Liver (tissue), 8 donors: ENCODE measurements at regions not wholly inside any gene's neighbourhood (a gene's known extent, or its start where the extent isn't known, plus 50 kb on each side); places are given as distances from the start of the nearest gene placed in this dataset.
"Not testable (repeated sequence)": the region's sequence is repeated elsewhere in the genome, so short reads cannot be mapped to it uniquely, and the experiment has no call there.

Experiments used
- DNase-seq: peaks from one replicate; pipeline ENCODE4 v3.0.0-alpha.2; 2017; ENCODE audit warnings: low spot score
- H3K27ac ChIP-seq, 2 donors: one replicate each; pipeline ENCODE4 v1.7.0; 2013; ENCODE audit warnings: inconsistent platforms in 2 of 2, low read length in 2 of 2, control low read depth in 1 of 2, low read depth in 1 of 2, mild to moderate bottlenecking in 1 of 2
- H3K27me3 ChIP-seq, 4 donors: one replicate each; pipeline versions ENCODE4 v1.6.1 to v1.7.0; 2013; ENCODE audit warnings: low read length in 3 of 4, inconsistent platforms in 1 of 4, mild to moderate bottlenecking in 1 of 4, moderate library complexity in 1 of 4; ENCODE audit not compliant: control insufficient read depth in 4 of 4, insufficient read depth in 4 of 4
- H3K36me3 ChIP-seq, 4 donors: one replicate each; pipeline versions ENCODE4 v1.6.1 to v1.7.0; 2013; ENCODE audit warnings: low read length in 3 of 4, mild to moderate bottlenecking in 3 of 4, low read depth in 1 of 4, moderate library complexity in 1 of 4; ENCODE audit not compliant: control insufficient read depth in 4 of 4, insufficient read depth in 3 of 4
- H3K4me1 ChIP-seq, 4 donors: one replicate each; pipeline versions ENCODE4 v1.6.1 to v1.7.0; 2013; ENCODE audit warnings: low read length in 3 of 4, mild to moderate bottlenecking in 3 of 4, moderate library complexity in 1 of 4; ENCODE audit not compliant: control insufficient read depth in 4 of 4, insufficient read depth in 4 of 4
- H3K4me3 ChIP-seq, 3 donors: one replicate each; pipeline versions ENCODE4 v1.6.1 to v1.7.0; 2013; ENCODE audit warnings: low read length in 3 of 3, control low read depth in 1 of 3, low read depth in 1 of 3, mild to moderate bottlenecking in 1 of 3
- H3K9ac ChIP-seq, 2 donors: one replicate each; pipeline ENCODE4 v1.7.0; 2013; ENCODE audit warnings: low read length in 2 of 2, mild to moderate bottlenecking in 2 of 2, moderate library complexity in 2 of 2, control low read depth in 1 of 2, low read depth in 1 of 2
- H3K9me3 ChIP-seq, 4 donors: one replicate each; pipeline versions ENCODE4 v1.6.1 to v1.7.0; 2013; ENCODE audit warnings: low read length in 3 of 4; ENCODE audit not compliant: control insufficient read depth in 4 of 4
- EGR1 ChIP-seq, 2 donors: IDR thresholded peaks; 2 replicates each; pipeline ENCODE4 v1.6.1; 2016 to 2018; ENCODE audit warnings: antibody characterized with exemption in 2 of 2, low read depth in 2 of 2
- FOXA1 ChIP-seq: IDR thresholded peaks from 2 replicates; pipeline ENCODE4 v1.6.1; 2016; ENCODE audit warnings: antibody characterized with exemption
- FOXA2 ChIP-seq: IDR thresholded peaks from 2 replicates; pipeline ENCODE4 v1.6.1; 2016; ENCODE audit warnings: antibody characterized with exemption
- GABPA ChIP-seq, 2 donors: IDR thresholded peaks in 1 of 2; conservative IDR thresholded peaks in 1 of 2; 2 replicates each; pipeline ENCODE4 v1.6.1; 2016; ENCODE audit warnings: antibody characterized with exemption in 2 of 2, mild to moderate bottlenecking in 1 of 2, moderate library complexity in 1 of 2
- HNF4A ChIP-seq, 2 donors: conservative IDR thresholded peaks; 2 replicates each; pipeline ENCODE4 v1.6.1; 2016; ENCODE audit warnings: antibody characterized with exemption in 2 of 2, mild to moderate bottlenecking in 2 of 2
- HNF4G ChIP-seq: IDR thresholded peaks from 2 replicates; pipeline ENCODE4 v1.6.1; 2016; ENCODE audit warnings: antibody characterized with exemption
- JUND ChIP-seq, 2 donors: IDR thresholded peaks; 2 replicates each; pipeline ENCODE4 v1.6.1; 2016; ENCODE audit warnings: antibody characterized with exemption in 2 of 2
- NR2F2 ChIP-seq: IDR thresholded peaks from 2 replicates; pipeline ENCODE4 v1.6.1; 2016; ENCODE audit warnings: antibody characterized with exemption
- RAD21 ChIP-seq, 2 donors: IDR thresholded peaks; 2 replicates each; pipeline ENCODE4 v1.6.1; 2016; ENCODE audit warnings: antibody characterized with exemption in 2 of 2, mild to moderate bottlenecking in 2 of 2
- RXRA ChIP-seq, 2 donors: IDR thresholded peaks; 2 replicates each; pipeline ENCODE4 v1.6.1; 2017 to 2018; ENCODE audit warnings: antibody characterized with exemption in 2 of 2, mild to moderate bottlenecking in 1 of 2
- TAF1 ChIP-seq: conservative IDR thresholded peaks from 2 replicates; pipeline ENCODE4 v1.6.1; 2016; ENCODE audit warnings: antibody characterized with exemption, mild to moderate bottlenecking
- YY1 ChIP-seq: IDR thresholded peaks from 2 replicates; pipeline ENCODE4 v1.6.1; 2016; ENCODE audit warnings: antibody characterized with exemption, mild to moderate bottlenecking
- WGBS: extraction: QIAGEN DNeasy Blood & Tissue Kit; methylation state at CpG from one replicate; pipeline ENCODE4 v1.1.7; 2013; 5-methylcytosine and 5-hydroxymethylcytosine counted together
- TF ChIP-seq, protein P1 (sequence below): IDR thresholded peaks from 2 replicates; pipeline ENCODE4 v1.6.1; 2016; ENCODE audit warnings: antibody characterized with exemption
- TF ChIP-seq, protein P2 (sequence below): IDR thresholded peaks from 2 replicates; pipeline ENCODE4 v1.6.1; 2016; ENCODE audit warnings: antibody characterized with exemption
- TF ChIP-seq, protein P3 (sequence below): fragments of 150-350 bp; IDR thresholded peaks from 2 replicates; pipeline ENCODE4 v1.5.1; 2017; ENCODE audit warnings: improper control_type of control experiment, low read depth, low read length; ENCODE audit not compliant: missing input control
- TF ChIP-seq, protein P4 (sequence below): IDR thresholded peaks from 2 replicates; pipeline ENCODE4 v1.6.1; 2016; ENCODE audit warnings: antibody characterized with exemption
- TF ChIP-seq, protein P5 (sequence below): IDR thresholded peaks from 2 replicates; pipeline ENCODE4 v1.6.1; 2016; ENCODE audit warnings: antibody characterized with exemption, mild to moderate bottlenecking
- donor health status: healthy.
- donor health status: healthy.
- donor health status: healthy.
- donor health status: healthy.
- donor health status: healthy.

DNA sequence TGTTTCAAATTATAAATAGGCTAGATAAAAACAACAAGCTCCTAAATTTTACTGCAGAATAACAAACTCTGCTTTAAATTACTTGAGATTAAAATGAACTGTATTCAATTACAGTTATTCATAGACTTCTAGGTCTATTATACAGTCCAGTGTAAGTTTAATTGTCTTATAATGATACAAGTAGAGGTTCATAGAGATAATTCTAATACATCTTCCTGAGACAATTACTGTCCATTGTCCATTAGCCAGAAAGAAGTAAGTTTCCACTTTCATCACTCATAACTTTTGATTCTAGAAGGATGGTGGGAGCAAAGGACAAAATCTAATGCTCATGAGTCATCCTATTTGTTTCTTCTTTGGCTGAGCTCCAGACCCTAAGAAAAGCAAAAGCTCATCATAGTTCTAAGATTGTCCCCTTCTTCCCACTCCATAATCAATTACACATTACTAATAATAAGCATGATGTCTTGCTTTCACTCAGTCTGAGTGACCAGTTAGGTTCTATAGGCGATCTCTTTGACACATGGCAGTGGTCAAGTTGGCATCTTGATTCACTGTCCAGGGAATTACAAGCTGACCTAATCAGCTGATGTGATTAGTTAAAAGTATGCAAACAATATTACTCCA is 502.5 kb upstream of the IZUMO3 start (continued):
- TF ChIP-seq RXRA (IDR thresholded peaks at IDR 0.05) (no peak), HNF4G (no peak), NR2F2 (no peak), FOXA1 (no peak)

DNA sequence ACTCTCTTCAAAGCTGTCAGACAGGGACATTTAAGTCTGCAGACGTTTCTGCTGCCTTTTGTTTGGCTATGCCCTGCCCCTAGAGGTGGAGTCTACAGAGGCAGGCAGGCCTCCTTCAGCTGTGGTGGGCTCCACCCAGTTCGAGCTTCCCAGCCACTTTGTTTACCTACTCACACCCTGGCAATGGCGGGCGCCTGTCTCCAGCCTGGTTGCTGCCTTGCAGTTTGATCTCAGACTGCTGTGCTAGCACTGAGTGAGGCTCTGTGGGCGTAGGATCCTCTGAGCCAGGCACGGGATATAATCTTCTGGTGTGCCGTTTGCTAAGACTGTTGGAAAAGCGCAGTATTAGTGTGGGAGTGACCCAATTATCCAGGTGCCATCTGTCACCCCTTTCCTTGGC is 499.8 kb upstream of the IZUMO3 start:
- H3K4me3 ChIP-seq, H3K36me3 ChIP-seq, H3K9me3 ChIP-seq, H3K9ac ChIP-seq, H3K4me1 ChIP-seq, H3K27ac ChIP-seq, DNase-seq, H3K27me3 ChIP-seq: not testable (repeated sequence)
- 68% methylated on average over 8 of the region's 8 CpGs for WGBS

DNA sequence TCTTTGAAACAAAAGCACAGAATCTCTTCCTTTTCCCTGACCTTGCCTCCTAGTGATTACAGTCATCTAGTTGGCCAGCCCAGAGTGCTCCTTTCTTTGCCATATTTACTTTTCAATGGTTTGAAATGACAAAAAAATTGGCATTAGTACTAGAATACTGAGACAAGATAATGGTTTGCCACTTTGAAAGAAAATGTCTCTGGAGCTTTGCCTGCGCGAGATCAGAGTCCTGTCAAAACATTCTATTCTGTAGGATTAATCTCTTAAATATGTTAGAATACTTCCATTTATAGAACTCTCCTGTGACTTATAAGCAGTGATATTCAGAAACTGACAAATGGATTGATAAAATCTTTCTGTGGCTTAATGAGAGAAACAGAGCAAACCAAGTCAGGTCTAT is 484.0 kb upstream of the IZUMO3 start:
- WGBS = 84% methylated on average over 2 of the region's 2 CpGs
- no peak overlapping the region for H3K27ac ChIP-seq
- TF ChIP-seq RAD21 (IDR thresholded peaks at IDR 0.05) = no peak
- TF ChIP-seq NR2F2 = no peak
- TF ChIP-seq RXRA (IDR thresholded peaks at IDR 0.05) = no peak
- TF ChIP-seq, protein P1, sequence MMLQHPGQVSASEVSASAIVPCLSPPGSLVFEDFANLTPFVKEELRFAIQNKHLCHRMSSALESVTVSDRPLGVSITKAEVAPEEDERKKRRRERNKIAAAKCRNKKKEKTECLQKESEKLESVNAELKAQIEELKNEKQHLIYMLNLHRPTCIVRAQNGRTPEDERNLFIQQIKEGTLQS = no peak
- no peak for TF ChIP-seq GABPA (IDR thresholded peaks at IDR 0.05 in 1 of 2, conservative IDR thresholded peaks at IDR 0.05 in 1 of 2)
- no peak for TF ChIP-seq EGR1 (IDR thresholded peaks at IDR 0.05; ENCODE audit: low read depth in 2 of 2)
- TF ChIP-seq JUND (IDR thresholded peaks at IDR 0.05) = no peak
- no peak for TF ChIP-seq HNF4G
- no peak for TF ChIP-seq FOXA1
- no peak for TF ChIP-seq TAF1
- TF ChIP-seq, protein P2, sequence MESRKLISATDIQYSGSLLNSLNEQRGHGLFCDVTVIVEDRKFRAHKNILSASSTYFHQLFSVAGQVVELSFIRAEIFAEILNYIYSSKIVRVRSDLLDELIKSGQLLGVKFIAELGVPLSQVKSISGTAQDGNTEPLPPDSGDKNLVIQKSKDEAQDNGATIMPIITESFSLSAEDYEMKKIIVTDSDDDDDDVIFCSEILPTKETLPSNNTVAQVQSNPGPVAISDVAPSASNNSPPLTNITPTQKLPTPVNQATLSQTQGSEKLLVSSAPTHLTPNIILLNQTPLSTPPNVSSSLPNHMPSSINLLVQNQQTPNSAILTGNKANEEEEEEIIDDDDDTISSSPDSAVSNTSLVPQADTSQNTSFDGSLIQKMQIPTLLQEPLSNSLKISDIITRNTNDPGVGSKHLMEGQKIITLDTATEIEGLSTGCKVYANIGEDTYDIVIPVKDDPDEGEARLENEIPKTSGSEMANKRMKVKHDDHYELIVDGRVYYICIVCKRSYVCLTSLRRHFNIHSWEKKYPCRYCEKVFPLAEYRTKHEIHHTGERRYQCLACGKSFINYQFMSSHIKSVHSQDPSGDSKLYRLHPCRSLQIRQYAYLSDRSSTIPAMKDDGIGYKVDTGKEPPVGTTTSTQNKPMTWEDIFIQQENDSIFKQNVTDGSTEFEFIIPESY = no peak
- no peak for TF ChIP-seq HNF4A (conservative IDR thresholded peaks at IDR 0.05)
- TF ChIP-seq, protein P3, sequence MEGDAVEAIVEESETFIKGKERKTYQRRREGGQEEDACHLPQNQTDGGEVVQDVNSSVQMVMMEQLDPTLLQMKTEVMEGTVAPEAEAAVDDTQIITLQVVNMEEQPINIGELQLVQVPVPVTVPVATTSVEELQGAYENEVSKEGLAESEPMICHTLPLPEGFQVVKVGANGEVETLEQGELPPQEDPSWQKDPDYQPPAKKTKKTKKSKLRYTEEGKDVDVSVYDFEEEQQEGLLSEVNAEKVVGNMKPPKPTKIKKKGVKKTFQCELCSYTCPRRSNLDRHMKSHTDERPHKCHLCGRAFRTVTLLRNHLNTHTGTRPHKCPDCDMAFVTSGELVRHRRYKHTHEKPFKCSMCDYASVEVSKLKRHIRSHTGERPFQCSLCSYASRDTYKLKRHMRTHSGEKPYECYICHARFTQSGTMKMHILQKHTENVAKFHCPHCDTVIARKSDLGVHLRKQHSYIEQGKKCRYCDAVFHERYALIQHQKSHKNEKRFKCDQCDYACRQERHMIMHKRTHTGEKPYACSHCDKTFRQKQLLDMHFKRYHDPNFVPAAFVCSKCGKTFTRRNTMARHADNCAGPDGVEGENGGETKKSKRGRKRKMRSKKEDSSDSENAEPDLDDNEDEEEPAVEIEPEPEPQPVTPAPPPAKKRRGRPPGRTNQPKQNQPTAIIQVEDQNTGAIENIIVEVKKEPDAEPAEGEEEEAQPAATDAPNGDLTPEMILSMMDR = no peak
- TF ChIP-seq, protein P4, sequence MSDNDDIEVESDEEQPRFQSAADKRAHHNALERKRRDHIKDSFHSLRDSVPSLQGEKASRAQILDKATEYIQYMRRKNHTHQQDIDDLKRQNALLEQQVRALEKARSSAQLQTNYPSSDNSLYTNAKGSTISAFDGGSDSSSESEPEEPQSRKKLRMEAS = no peak
- TF ChIP-seq FOXA2 = no peak
- TF ChIP-seq YY1 = no peak
- TF ChIP-seq, protein P5, sequence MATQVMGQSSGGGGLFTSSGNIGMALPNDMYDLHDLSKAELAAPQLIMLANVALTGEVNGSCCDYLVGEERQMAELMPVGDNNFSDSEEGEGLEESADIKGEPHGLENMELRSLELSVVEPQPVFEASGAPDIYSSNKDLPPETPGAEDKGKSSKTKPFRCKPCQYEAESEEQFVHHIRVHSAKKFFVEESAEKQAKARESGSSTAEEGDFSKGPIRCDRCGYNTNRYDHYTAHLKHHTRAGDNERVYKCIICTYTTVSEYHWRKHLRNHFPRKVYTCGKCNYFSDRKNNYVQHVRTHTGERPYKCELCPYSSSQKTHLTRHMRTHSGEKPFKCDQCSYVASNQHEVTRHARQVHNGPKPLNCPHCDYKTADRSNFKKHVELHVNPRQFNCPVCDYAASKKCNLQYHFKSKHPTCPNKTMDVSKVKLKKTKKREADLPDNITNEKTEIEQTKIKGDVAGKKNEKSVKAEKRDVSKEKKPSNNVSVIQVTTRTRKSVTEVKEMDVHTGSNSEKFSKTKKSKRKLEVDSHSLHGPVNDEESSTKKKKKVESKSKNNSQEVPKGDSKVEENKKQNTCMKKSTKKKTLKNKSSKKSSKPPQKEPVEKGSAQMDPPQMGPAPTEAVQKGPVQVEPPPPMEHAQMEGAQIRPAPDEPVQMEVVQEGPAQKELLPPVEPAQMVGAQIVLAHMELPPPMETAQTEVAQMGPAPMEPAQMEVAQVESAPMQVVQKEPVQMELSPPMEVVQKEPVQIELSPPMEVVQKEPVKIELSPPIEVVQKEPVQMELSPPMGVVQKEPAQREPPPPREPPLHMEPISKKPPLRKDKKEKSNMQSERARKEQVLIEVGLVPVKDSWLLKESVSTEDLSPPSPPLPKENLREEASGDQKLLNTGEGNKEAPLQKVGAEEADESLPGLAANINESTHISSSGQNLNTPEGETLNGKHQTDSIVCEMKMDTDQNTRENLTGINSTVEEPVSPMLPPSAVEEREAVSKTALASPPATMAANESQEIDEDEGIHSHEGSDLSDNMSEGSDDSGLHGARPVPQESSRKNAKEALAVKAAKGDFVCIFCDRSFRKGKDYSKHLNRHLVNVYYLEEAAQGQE = no peak

More for the DNA sequence above, 484.0 kb upstream of the IZUMO3 start:
- Histone ChIP-seq H3K36me3 (no peaks in the 10 kb centered on the region), H3K9me3 (peaks cover 0 to 3% (median 0%) of the 10 kb centered on the region in 4 donors), H3K9ac (no peak overlapping the region), H3K27me3 (no peaks in the 10 kb centered on the region), H3K4me1 (no peaks in the 10 kb centered on the region), H3K4me3 (no peak overlapping the region)
- DNase-seq = no peak
